GM12874 (cell line): ENCODE measurements at regions not wholly inside any gene's neighbourhood (a gene's known extent, or its start where the extent isn't known, plus 50 kb on each side); places are given as distances from the start of the nearest gene placed in this dataset.

ENCODE experiments used
- TF ChIP-seq, protein P1 (sequence below): IDR thresholded peaks from 2 replicates; pipeline ENCODE4 v1.5.1; 2011; ENCODE audit warnings: low read depth, mild to moderate bottlenecking, control low read depth, low read length, moderate library complexity; ENCODE audit not compliant: insufficient read depth

DNA sequence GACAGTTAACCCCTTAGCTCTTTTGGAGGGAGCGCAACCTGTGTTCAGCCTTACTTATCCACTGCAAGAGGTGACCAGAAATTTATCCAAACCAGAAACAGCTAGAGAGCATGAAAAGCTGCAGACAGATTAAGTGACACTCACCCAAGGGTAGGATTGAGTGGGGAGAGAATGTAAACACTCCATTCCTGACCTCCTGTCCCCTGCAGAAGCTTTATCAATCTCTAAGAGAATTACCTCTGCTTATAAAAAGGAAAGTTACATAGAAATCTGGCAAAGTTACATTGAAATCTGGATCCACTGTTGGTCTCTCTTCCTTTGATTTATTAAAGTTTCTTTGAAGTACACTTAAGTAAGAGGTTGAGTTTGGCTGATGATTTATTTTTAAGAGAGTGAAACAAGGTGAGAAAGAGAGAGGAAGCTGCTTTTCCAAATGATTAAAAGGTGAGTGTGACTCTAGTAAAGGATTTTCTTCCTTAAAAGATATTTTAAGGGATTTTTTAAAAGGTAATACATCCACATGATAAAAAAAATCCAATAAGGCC lies 112.3 kb downstream of the ANAPC4 start:
- TF ChIP-seq, protein P1, sequence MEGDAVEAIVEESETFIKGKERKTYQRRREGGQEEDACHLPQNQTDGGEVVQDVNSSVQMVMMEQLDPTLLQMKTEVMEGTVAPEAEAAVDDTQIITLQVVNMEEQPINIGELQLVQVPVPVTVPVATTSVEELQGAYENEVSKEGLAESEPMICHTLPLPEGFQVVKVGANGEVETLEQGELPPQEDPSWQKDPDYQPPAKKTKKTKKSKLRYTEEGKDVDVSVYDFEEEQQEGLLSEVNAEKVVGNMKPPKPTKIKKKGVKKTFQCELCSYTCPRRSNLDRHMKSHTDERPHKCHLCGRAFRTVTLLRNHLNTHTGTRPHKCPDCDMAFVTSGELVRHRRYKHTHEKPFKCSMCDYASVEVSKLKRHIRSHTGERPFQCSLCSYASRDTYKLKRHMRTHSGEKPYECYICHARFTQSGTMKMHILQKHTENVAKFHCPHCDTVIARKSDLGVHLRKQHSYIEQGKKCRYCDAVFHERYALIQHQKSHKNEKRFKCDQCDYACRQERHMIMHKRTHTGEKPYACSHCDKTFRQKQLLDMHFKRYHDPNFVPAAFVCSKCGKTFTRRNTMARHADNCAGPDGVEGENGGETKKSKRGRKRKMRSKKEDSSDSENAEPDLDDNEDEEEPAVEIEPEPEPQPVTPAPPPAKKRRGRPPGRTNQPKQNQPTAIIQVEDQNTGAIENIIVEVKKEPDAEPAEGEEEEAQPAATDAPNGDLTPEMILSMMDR = no peak

DNA sequence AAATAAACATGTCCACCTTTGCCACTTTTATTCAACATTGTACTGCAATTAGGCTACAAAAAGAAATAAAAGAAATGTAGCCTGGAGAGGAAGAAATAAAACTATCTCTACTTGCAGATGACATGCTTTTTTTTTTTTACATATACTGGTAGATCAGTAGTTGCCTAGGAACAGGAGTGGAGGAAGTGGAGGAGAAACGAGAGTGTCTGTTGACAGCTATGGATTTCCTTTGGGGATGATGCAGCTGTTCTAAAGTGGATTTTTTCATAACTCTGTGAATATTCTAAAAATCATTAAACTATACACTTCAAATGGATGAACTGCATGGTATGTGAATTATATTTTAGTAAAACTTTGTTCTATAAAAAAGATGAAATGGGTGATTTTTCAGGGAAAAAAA lies 116.4 kb downstream of the ANAPC4 start:
- TF ChIP-seq, protein P1 = no peak

DNA sequence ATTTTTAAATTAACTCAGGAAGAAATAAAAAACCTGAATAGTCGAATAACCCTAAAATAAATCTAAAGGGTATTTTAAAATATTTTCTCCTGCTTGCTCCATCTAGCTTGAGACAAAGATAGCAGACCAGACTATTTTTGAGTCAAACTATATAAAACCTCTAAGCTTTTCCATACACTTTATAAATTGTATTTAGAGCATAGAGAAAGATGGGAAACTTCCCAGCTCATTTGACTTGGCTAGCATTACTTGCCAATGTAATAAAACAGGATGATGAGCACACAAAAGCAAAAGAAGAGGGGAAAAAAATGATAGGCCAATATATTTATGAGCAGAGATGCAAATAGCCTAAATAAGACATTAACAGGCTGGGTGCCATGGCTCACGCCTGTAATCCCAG lies 117.1 kb downstream of the ANAPC4 start:
- TF ChIP-seq, protein P1 = no peak

DNA sequence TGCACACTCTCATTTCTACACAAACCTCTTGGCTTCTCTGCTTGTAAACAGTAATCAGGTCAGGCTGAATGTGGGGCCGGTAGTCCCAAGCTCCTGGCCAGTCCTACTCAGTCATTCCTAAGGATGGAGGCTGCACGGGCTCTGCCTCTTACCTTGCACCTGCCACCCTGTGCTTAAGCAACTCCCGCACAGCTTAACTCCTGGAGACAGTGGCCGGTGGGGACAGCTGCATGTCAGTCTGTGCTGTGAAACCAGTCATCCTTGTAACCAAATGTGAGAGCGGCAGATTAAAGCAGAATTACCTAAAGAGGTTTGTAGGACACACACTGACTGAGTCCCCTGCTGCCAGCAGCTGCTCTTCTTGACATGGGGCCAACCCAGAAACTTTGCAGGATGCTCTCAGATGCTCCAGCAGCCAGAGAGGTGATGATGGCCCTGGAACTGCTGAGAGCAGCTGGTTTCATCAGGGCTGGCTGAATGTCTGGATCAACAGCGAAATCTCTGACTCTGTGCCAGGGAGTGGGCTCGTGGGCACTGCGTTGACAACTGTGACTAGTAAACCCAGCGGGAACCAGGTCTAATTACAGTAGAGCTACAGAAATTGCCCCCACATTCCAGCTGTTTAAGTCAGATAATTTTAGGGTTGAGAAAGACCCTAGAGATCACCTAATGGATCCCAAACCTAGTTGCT lies 123.7 kb downstream of the ANAPC4 start:
- TF ChIP-seq, protein P1 = no peak

DNA sequence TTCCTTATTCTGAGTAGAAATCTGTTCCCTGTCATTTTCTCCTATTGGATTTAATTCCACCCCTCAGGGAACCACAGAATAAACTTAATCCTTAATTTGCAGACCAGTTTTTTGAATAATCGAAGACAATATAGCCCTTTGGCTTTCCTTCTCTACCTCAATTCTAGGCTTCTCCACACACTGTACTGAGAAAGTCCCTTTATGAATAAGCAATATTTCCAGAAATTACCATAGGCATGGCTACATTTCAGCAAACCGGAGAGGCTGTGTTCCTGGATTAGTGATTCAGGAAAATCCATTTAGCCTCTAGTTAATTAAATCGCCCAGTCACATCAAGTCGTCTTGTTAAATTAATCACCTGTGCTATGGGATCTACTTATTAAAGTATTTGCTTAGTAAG lies 125.1 kb downstream of the ANAPC4 start:
- TF ChIP-seq, protein P1 = no peak

DNA sequence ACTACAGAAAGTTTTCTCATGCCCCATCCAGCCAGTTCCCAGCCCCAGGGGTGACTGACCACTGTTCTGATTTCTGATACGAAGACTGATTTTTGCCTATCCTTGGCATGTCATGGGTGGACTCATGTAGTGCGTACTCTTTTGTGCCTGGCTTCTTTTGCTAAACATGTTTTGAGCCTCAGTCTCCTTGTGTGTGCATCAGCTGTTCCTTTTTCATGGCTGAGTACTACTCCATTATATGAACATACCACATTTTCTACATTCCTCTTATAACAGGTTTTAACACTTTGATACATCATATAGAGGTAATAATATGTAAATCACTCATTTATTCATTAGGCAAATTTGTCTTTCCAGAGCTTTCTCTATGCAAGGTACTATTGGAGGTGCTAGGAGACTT lies 126.7 kb downstream of the ANAPC4 start:
- TF ChIP-seq, protein P1 = no peak

DNA sequence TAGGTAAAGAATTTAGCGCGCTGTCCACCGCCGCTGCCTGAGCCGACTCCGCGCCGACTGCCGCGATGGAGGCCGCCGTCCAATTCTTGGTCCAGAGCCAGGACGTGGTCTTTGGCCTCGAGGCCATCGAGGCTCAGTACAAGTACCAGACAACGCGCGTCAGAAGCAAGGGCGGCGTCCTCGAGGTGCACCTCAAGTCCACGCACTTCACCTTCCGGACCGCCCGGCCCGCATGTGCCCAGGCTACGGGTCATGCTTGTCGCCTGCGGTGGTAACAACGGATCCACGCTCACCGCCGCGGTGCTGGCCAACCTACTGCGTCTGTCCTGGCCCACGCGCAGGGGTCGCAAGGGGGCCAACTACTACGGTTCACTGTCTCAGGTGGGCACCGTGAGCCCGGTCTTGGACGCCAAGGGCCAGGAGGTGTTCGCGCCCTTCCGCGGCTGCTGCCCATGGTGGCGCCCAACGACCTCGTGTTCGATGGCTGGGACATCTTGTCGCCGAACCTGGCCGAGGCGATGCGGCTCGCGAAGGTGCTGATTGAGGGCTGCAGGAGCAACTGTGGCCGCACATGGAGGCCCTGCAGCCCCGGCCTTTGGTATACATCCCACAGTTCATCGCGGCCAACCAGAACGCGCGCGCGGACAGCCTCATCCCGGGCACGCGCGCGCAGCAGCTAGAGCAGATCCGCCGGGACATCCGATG lies 128.0 kb downstream of the ANAPC4 start:
- TF ChIP-seq, protein P1 = no peak
